HEK293T (cell line): ENCODE measurements at regions not wholly inside any gene's neighbourhood (a gene's known extent, or its start where the extent isn't known, plus 50 kb on each side); places are given as distances from the start of the nearest gene placed in this dataset.

Experiments used
- BHLHE40 ChIP-seq: fragments of 450-650 bp; IDR thresholded peaks from 2 replicates; pipeline ENCODE4 v1.6.1; 2016; ENCODE audit warnings: mild to moderate bottlenecking, moderate library complexity, borderline replicate concordance
- FOXK2 ChIP-seq: fragments of 450-650 bp; IDR thresholded peaks from 2 replicates; pipeline ENCODE4 v1.6.1; 2016; ENCODE audit warnings: mild to moderate bottlenecking
- LEF1 ChIP-seq: fragments of 450-650 bp; IDR thresholded peaks from 2 replicates; pipeline ENCODE4 v1.6.1; 2017; ENCODE audit warnings: mild to moderate bottlenecking, borderline replicate concordance
- PKNOX1 ChIP-seq: fragments of 450-650 bp; IDR thresholded peaks from 2 replicates; pipeline ENCODE4 v1.6.1; 2016

GRCh38 chr9:24096756-24097155 is 270.7 kb upstream of the ELAVL2 start:
- TF ChIP-seq FOXK2, result no peak
- no peak for TF ChIP-seq BHLHE40
- TF ChIP-seq LEF1, result no peak
- no peak for TF ChIP-seq PKNOX1
